ENCODE measurements at regions not wholly inside any gene's neighbourhood (a gene's known extent, or its start where the extent isn't known, plus 50 kb on each side); places are given as distances from the start of the nearest gene placed in this dataset.

DNA sequence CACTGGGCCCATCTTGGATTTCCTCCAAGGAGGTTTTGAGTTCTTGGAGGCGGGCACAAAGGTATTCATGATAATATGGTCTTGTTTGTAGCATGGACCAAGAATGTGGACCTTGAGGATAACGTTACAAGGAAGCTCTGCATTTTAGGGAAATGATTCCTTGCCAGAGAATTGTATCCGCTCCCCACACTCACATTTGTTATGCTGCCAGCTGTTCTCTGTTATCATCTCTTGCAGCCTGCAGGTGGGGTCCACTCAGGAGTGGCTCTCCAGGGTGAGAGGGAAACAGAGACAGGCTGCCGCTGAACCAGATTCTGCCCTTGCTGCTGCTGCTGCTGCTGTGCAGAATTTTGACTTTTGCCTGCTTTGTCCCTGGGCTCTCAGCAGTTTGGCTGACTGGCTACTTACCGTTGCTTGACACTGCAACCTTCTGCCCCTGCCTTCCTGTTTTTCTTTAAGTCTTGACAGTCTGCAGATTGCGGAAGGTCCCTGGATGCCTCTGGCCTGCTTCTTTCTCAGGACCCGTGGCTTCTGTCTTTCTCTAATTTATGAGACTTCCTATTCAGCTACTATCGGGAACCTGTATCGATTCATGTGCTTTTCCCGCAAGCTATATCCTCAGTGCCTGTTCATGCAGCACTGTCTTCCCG lies 122.3 kb upstream of the DOCK10 start (continued):
- TF ChIP-seq TSHZ2 (CRISPR knock-in tag; IDR thresholded peaks at IDR 0.05) (no peak), OSR1 (CRISPR knock-in tag; IDR thresholded peaks at IDR 0.05) (no peak)

- no peak for TF ChIP-seq ZFP30 (CRISPR knock-in tag; IDR thresholded peaks at IDR 0.05)
- no peak for TF ChIP-seq CSDC2 (CRISPR knock-in tag; IDR thresholded peaks at IDR 0.05)
- no peak for TF ChIP-seq TOX (CRISPR knock-in tag; IDR thresholded peaks at IDR 0.05; ENCODE audit: borderline replicate concordance)
- no peak for TF ChIP-seq TSHZ2 (CRISPR knock-in tag; IDR thresholded peaks at IDR 0.05)
- TF ChIP-seq ZC3H10 (CRISPR knock-in tag; IDR thresholded peaks at IDR 0.05): no peak
- TF ChIP-seq OSR1 (CRISPR knock-in tag; IDR thresholded peaks at IDR 0.05): no peak
- TF ChIP-seq RARB (CRISPR knock-in tag; IDR thresholded peaks at IDR 0.05): no peak
- no peak for TF ChIP-seq GLIS3 (CRISPR knock-in tag; IDR thresholded peaks at IDR 0.05)
- TF ChIP-seq PPARA (CRISPR knock-in tag; IDR thresholded peaks at IDR 0.05; ENCODE audit: borderline replicate concordance): no peak
- TF ChIP-seq BACH2 (CRISPR knock-in tag; IDR thresholded peaks at IDR 0.05; ENCODE audit: borderline replicate concordance): no peak
- TF ChIP-seq SNAI2 (CRISPR knock-in tag; IDR thresholded peaks at IDR 0.05): no peak
- TF ChIP-seq ARNTL (CRISPR knock-in tag; IDR thresholded peaks at IDR 0.05; ENCODE audit: borderline replicate concordance, low read depth): no peak
- no peak for ATAC-seq
Measured at GRCh38 chr2:225158360-225158759, 116.1 kb upstream of the DOCK10 start.

DNA sequence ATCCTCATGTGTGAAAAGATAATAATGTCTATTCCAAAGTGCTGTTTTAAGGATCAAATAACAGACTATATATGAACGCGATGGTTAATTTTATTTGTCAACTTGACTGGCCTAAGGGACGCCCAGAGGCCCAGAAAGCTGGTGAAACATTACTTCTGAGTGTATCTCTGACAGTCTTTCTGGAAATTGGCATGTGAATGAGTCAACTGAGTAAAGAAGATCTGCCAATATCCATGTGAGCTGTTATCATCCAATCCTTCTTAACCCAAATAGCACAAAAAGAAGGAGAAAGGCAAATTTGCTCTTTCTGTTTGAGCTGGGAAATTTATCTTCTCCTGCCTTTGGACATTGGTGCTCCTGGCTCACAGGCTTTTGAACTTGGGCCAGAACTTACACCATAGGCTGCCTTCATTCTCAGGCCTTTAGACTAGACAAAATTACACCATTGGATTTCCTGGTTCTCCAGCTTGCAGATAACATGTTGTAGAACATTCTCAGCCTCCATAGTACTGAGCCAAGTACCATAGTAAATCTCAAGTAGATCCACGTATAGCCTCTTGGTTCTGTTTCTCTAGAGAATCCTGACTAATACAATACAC lies 114.7 kb upstream of the DOCK10 start:
- no peak for ATAC-seq
- no peak for TF ChIP-seq SNAI2 (CRISPR knock-in tag; IDR thresholded peaks at IDR 0.05)
- no peak for TF ChIP-seq TCF4 (CRISPR knock-in tag; IDR thresholded peaks at IDR 0.05; ENCODE audit: borderline replicate concordance)
- TF ChIP-seq CREB5 (CRISPR knock-in tag; IDR thresholded peaks at IDR 0.05; ENCODE audit: low read depth): no peak
- no peak for TF ChIP-seq TOX (CRISPR knock-in tag; IDR thresholded peaks at IDR 0.05; ENCODE audit: borderline replicate concordance)
- no peak for TF ChIP-seq CSDC2 (CRISPR knock-in tag; IDR thresholded peaks at IDR 0.05)
- TF ChIP-seq, protein P1, sequence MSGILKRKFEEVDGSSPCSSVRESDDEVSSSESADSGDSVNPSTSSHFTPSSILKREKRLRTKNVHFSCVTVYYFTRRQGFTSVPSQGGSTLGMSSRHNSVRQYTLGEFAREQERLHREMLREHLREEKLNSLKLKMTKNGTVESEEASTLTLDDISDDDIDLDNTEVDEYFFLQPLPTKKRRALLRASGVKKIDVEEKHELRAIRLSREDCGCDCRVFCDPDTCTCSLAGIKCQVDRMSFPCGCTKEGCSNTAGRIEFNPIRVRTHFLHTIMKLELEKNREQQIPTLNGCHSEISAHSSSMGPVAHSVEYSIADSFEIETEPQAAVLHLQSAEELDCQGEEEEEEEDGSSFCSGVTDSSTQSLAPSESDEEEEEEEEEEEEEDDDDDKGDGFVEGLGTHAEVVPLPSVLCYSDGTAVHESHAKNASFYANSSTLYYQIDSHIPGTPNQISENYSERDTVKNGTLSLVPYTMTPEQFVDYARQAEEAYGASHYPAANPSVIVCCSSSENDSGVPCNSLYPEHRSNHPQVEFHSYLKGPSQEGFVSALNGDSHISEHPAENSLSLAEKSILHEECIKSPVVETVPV (CRISPR knock-in tag; IDR thresholded peaks at IDR 0.05): no peak

GRCh38 chr2:225140723-225141122 lies 98.5 kb upstream of the DOCK10 start:
- ATAC-seq: no peak
- TF ChIP-seq GLIS3 (CRISPR knock-in tag; IDR thresholded peaks at IDR 0.05) (no peak), ZNF565 (CRISPR knock-in tag; conservative IDR thresholded peaks at IDR 0.05; ENCODE audit: low read depth) (no peak), POU6F1 (CRISPR knock-in tag; IDR thresholded peaks at IDR 0.05; ENCODE audit: borderline replicate concordance, low read depth) (no peak), ZNF70 (CRISPR knock-in tag; IDR thresholded peaks at IDR 0.05) (no peak), CSDC2 (CRISPR knock-in tag; IDR thresholded peaks at IDR 0.05) (no peak), ZC3H10 (CRISPR knock-in tag; IDR thresholded peaks at IDR 0.05) (no peak), ZNF8 (CRISPR knock-in tag; IDR thresholded peaks at IDR 0.05) (no peak), ESRRG (CRISPR knock-in tag; IDR thresholded peaks at IDR 0.05) (no peak), PPARA (CRISPR knock-in tag; IDR thresholded peaks at IDR 0.05; ENCODE audit: borderline replicate concordance) (no peak)
- TF ChIP-seq, protein P2, sequence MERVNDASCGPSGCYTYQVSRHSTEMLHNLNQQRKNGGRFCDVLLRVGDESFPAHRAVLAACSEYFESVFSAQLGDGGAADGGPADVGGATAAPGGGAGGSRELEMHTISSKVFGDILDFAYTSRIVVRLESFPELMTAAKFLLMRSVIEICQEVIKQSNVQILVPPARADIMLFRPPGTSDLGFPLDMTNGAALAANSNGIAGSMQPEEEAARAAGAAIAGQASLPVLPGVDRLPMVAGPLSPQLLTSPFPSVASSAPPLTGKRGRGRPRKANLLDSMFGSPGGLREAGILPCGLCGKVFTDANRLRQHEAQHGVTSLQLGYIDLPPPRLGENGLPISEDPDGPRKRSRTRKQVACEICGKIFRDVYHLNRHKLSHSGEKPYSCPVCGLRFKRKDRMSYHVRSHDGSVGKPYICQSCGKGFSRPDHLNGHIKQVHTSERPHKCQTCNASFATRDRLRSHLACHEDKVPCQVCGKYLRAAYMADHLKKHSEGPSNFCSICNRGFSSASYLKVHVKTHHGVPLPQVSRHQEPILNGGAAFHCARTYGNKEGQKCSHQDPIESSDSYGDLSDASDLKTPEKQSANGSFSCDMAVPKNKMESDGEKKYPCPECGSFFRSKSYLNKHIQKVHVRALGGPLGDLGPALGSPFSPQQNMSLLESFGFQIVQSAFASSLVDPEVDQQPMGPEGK (CRISPR knock-in tag; IDR thresholded peaks at IDR 0.05; ENCODE audit: borderline replicate concordance): no peak
